K562 (cell line): ENCODE measurements at regions not wholly inside any gene's neighbourhood (a gene's known extent, or its start where the extent isn't known, plus 50 kb on each side); places are given as distances from the start of the nearest gene placed in this dataset.

ENCODE experiments used
- CBFB ChIP-seq: sonication (generic); formaldehyde crosslinking; IDR thresholded peaks from 2 replicates; pipeline ENCODE4 v1.4.0; 2020; ENCODE audit warnings: mild to moderate bottlenecking, missing genetic modification reagents
- CBX8 ChIP-seq: fragments of 200-600 bp; sonication (generic); IDR thresholded peaks from 2 replicates; pipeline ENCODE4 v1.6.1; 2012; ENCODE audit warnings: borderline replicate concordance, mixed run types, low read depth, mild to moderate bottlenecking, moderate library complexity, mixed read lengths, low read length, control low read depth, inconsistent platforms; ENCODE audit not compliant: poor library complexity, severe bottlenecking; ENCODE audit errors: extremely low read depth
- CTCF ChIP-seq, 3 experiments: IDR thresholded peaks in 2 of 3; conservative IDR thresholded peaks in 1 of 3; 2 replicates each; pipeline ENCODE4 v1.5.1; 2011 to 2012; ENCODE audit warnings: low read length in 3 of 3, mild to moderate bottlenecking in 3 of 3, control low read depth in 2 of 3, improper control_type of control experiment in 1 of 3, inconsistent platforms in 1 of 3, low read depth in 1 of 3, mixed read lengths in 1 of 3, moderate library complexity in 1 of 3; ENCODE audit not compliant: insufficient read depth in 2 of 3
- GABPB2 ChIP-seq: fragments of 250-450 bp; sonication (Bioruptor Pico); conservative IDR thresholded peaks from 2 replicates; pipeline ENCODE4 v1.5.1; 2021; ENCODE audit warnings: mild to moderate bottlenecking
- GTF2E2 ChIP-seq: fragments of 200-800 bp; sonication (Bioruptor generic); IDR thresholded peaks from 2 replicates; pipeline ENCODE4 v1.6.1; 2016; ENCODE audit warnings: missing genetic modification characterization, missing compliant biosample characterization
- HDAC1 ChIP-seq, 2 experiments: fragments of 450-650 bp; IDR thresholded peaks; 2 replicates each; pipeline ENCODE4 v1.6.1; 2016 to 2017; ENCODE audit warnings: inconsistent platforms in 1 of 2, mild to moderate bottlenecking in 1 of 2, moderate library complexity in 1 of 2
- HES1 ChIP-seq: fragments of 450-650 bp; IDR thresholded peaks from 2 replicates; pipeline ENCODE4 v1.6.1; 2016; ENCODE audit warnings: low read depth, mild to moderate bottlenecking, moderate library complexity
- KLF16 ChIP-seq: IDR thresholded peaks from 2 replicates; pipeline ENCODE4 v1.6.1; 2016; ENCODE audit warnings: antibody characterized with exemption
- MBD2 ChIP-seq: sonication (generic); IDR thresholded peaks from 2 replicates; pipeline ENCODE4 v1.6.1; 2016; ENCODE audit warnings: low read depth, borderline replicate concordance
- MLLT1 ChIP-seq, 2 experiments: fragments of 450-650 bp; IDR thresholded peaks; 2 replicates each; pipeline ENCODE4 v1.6.1; 2016
- SMARCE1 ChIP-seq: fragments of 450-650 bp; IDR thresholded peaks from 2 replicates; pipeline ENCODE4 v1.7.1; 2016; ENCODE audit warnings: mild to moderate bottlenecking
- SRF ChIP-seq, 2 experiments: fragments of 250-450, 450-650 bp in 1 of 2; sonication (Bioruptor Pico) in 1 of 2; sonication (generic) in 1 of 2; formaldehyde crosslinking; IDR thresholded peaks; 2 replicates each; pipeline versions ENCODE4 v1.5.0 to v1.5.1; 2020 to 2022; ENCODE audit warnings: mild to moderate bottlenecking in 1 of 2, missing genetic modification reagents in 1 of 2
- STAT6 ChIP-seq: sonication (generic); formaldehyde crosslinking; IDR thresholded peaks from 2 replicates; pipeline ENCODE4 v1.8.1; 2023; ENCODE audit warnings: mild to moderate bottlenecking, missing genetic modification reagents
- TBL1XR1 ChIP-seq, 2 experiments: IDR thresholded peaks; 2 replicates each; pipeline ENCODE4 v1.6.1; 2012; ENCODE audit warnings: improper control_type of control experiment in 2 of 2, low read length in 2 of 2, mild to moderate bottlenecking in 1 of 2
- THRB ChIP-seq: fragments of 450-650 bp; formaldehyde crosslinking; conservative IDR thresholded peaks from 2 replicates; pipeline ENCODE4 v1.4.0; 2022; ENCODE audit warnings: mild to moderate bottlenecking, missing genetic modification characterization
- ZKSCAN3 ChIP-seq: fragments of 250-450 bp; sonication (Bioruptor Pico); IDR thresholded peaks from 2 replicates; pipeline ENCODE4 v1.4.0; 2020
- ZNF175 ChIP-seq: fragments of 200-800 bp; sonication (Bioruptor generic); IDR thresholded peaks from 2 replicates; pipeline ENCODE4 v1.6.1; 2016; ENCODE audit warnings: low read depth, mild to moderate bottlenecking, missing genetic modification characterization, missing compliant biosample characterization
- ZNF584 ChIP-seq: fragments of 200-800 bp; sonication (Bioruptor generic); IDR thresholded peaks from 2 replicates; pipeline ENCODE4 v1.6.1; 2016; ENCODE audit warnings: low read depth, mild to moderate bottlenecking, missing genetic modification characterization, missing compliant biosample characterization
- ZSCAN32 ChIP-seq: fragments of 450-650 bp; formaldehyde crosslinking; IDR thresholded peaks from 2 replicates; pipeline ENCODE4 v1.4.0; 2020; ENCODE audit warnings: mild to moderate bottlenecking, moderate library complexity

GRCh38 chr9:97237951-97238889 lies 69.2 kb upstream of the CCDC180 start (continued):
- no peak; a peak in 1 of 6 replicates for TF ChIP-seq CTCF (IDR thresholded peaks at IDR 0.05 in 2 of 3, conservative IDR thresholded peaks at IDR 0.05 in 1 of 3; ENCODE audit: insufficient read depth in 2 of 3, low read depth in 1 of 3, low read length in 3 of 3)
- TF ChIP-seq ZKSCAN3 (CRISPR knock-in tag), result no peak
- no peak for TF ChIP-seq ZNF584 (CRISPR knock-in tag)
- TF ChIP-seq CBFB, result no peak; the same call in 1 of the 2 replicates
- TF ChIP-seq MLLT1 (IDR thresholded peaks at IDR 0.05), result peak in 1 of 2 experiments; percentile 69; a peak in 1 of 4 replicates
- TF ChIP-seq GABPB2 (CRISPR knock-in tag), result no peak
- no peak for TF ChIP-seq CBX8
- TF ChIP-seq SRF (CRISPR knock-in tag; IDR thresholded peaks at IDR 0.05), result peak in 1 of 2 experiments; percentile 68; a peak in 1 of 4 replicates
- no peak for TF ChIP-seq GTF2E2 (tag)
- no peak for TF ChIP-seq STAT6 (CRISPR knock-in tag)
- TF ChIP-seq TBL1XR1 (IDR thresholded peaks at IDR 0.05; ENCODE audit: low read length in 2 of 2), result no peak
- TF ChIP-seq ZNF175 (CRISPR knock-in tag), result no peak
- no peak for TF ChIP-seq HES1
- no peak for TF ChIP-seq ZSCAN32 (CRISPR knock-in tag)
- peak in 1 of 2 experiments; percentile 66; a peak in 1 of 4 replicates for TF ChIP-seq HDAC1 (IDR thresholded peaks at IDR 0.05)
- TF ChIP-seq SMARCE1, result 0 out of 2 replicates have a peak, but pooled peaks have one; percentile 14
- TF ChIP-seq THRB, result no peak
- no peak for TF ChIP-seq KLF16
- TF ChIP-seq MBD2, result peak; percentile 45; the same call in 1 of the 2 replicates
